ENCODE measurements at regions not wholly inside any gene's neighbourhood (a gene's known extent, or its start where the extent isn't known, plus 50 kb on each side); places are given as distances from the start of the nearest gene placed in this dataset.
"Not testable (repeated sequence)": the region's sequence is repeated elsewhere in the genome, so short reads cannot be mapped to it uniquely, and the experiment has no call there.

DNA sequence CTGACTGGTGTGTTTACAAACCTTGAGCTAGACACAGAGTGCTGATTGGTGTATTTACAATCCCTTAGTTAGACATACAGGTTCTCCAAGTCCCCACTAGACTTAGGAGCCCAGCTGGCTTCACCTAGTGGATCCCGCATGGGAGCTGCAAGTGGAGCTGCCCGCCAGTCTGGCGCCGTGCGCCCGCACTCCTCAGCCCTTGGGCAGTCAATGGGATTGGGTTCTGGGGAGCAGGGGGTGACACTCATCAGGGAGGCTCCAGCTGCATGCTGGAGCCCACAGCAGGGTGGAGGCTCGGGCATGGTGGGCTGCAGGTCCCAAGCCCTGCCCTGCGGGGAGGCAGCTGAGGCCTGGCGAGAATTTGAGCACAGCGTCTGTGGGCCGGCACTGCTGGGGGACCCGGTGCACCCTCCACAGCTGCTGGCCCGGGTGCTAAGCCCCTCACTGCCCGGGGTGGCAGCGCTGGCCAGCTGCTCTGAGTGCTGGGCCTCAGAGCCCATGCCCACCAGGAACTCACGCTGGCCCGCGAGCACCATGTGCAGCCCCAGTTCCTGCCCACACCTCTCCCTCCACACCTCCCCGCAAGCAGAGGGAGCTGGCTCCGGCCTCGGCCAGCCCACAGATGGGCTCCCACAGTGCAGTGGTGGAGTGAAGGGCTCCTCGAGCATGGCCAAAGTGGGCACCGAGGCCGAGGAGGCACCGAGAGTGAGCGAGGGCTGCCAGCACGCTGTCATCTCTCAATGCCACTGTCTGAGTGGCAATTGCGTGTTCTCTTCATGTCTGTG is 290.6 kb upstream of the RGPD4 start:
- TF ChIP-seq CTCF, EP300 (IDR thresholded peaks at IDR 0.05): not testable (repeated sequence)

Measured in esophagus muscularis mucosa (tissue), 3 donors.